H54 (cell line): ENCODE measurements at regions not wholly inside any gene's neighbourhood (a gene's known extent, or its start where the extent isn't known, plus 50 kb on each side); places are given as distances from the start of the nearest gene placed in this dataset.
A peak's percentile ranks its signal among the peaks of the same experiment; 100 is the strongest.

Source experiments
- DNase-seq: peaks from one replicate; pipeline ENCODE4 v3.0.0; 2011; ENCODE audit warnings: low spot score, mixed read lengths; ENCODE audit not compliant: insufficient read length
- FAIRE-seq: peaks from 3 replicates; lab custom pipeline; 2011; peaks lifted over from hg19 to GRCh38; lab: Jason Lieb, UNC
- POLR2A ChIP-seq: IDR thresholded peaks from 2 replicates; pipeline ENCODE4 v1.6.1; 2011; ENCODE audit warnings: low read depth, mild to moderate bottlenecking, low read length

- no peak for TF ChIP-seq POLR2A
- DNase-seq (no peak), FAIRE-seq (no peak)
These were observed 50.4 kb downstream of the RTL9 start for GRCh38 chrX:110408949-110409588.

GRCh38 chrX:110409925-110410324 lies 51.3 kb downstream of the RTL9 start:
- no peak for DNase-seq
- FAIRE-seq = peak; percentile 91
- no peak for TF ChIP-seq POLR2A

GRCh38 chrX:110410603-110411002 lies 52.0 kb downstream of the RTL9 start:
- no peak for TF ChIP-seq POLR2A
- FAIRE-seq = no peak
- no peak for DNase-seq

- no peak for TF ChIP-seq POLR2A
- peak; percentile 50 for DNase-seq
- peak; percentile 43 for FAIRE-seq
These were observed 54.5 kb downstream of the RTL9 start for GRCh38 chrX:110412971-110413726.

- DNase-seq = no peak
- TF ChIP-seq POLR2A = no peak
- FAIRE-seq = no peak
These were observed 55.1 kb downstream of the RTL9 start for GRCh38 chrX:110413727-110414124.

- no peak for TF ChIP-seq POLR2A
- no peak for DNase-seq
- no peak for FAIRE-seq
These were observed 55.6 kb downstream of the RTL9 start for GRCh38 chrX:110414273-110414672.

- peak; percentile 45 for FAIRE-seq
- no peak for TF ChIP-seq POLR2A
- DNase-seq = no peak
These were observed 56.2 kb downstream of the RTL9 start for GRCh38 chrX:110414679-110415439.

- no peak for DNase-seq
- no peak for TF ChIP-seq POLR2A
- peak; percentile 36 for FAIRE-seq
These were observed 57.0 kb downstream of the RTL9 start for GRCh38 chrX:110415440-110416170.

GRCh38 chrX:110417128-110417527 lies 58.5 kb downstream of the RTL9 start:
- FAIRE-seq (no peak), DNase-seq (no peak)
- TF ChIP-seq POLR2A = no peak

GRCh38 chrX:110418316-110419235 lies 59.9 kb downstream of the RTL9 start:
- FAIRE-seq (no peak), DNase-seq (no peak)
- TF ChIP-seq POLR2A = no peak

GRCh38 chrX:110419512-110419911 lies 60.9 kb downstream of the RTL9 start:
- no peak for TF ChIP-seq POLR2A
- DNase-seq = no peak
- no peak for FAIRE-seq

GRCh38 chrX:110420771-110421499 lies 62.3 kb downstream of the RTL9 start:
- TF ChIP-seq POLR2A = no peak
- no peak for DNase-seq
- peak; percentile 53 for FAIRE-seq
